K562 (cell line): ENCODE measurements at regions not wholly inside any gene's neighbourhood (a gene's known extent, or its start where the extent isn't known, plus 50 kb on each side); places are given as distances from the start of the nearest gene placed in this dataset.

Source experiments
- ATAC-seq: fragments of 200-7000 bp; cut with Tn5 transposase; 3 replicates; pipeline ENCODE4 v1.9.1; 2020; ENCODE audit warnings: moderate library complexity
- BruUV-seq: library from RNA; stranded (reverse); fragments of 400-500 nt; replicated peaks from 2 replicates; lab custom pipeline; 2021; lab: Mats Ljungman, UMichigan
- CTCF ChIA-PET: fragments of 300-600 bp; formaldehyde crosslinking; extraction: SDS; loops from one replicate; lab custom pipeline; 2021; ENCODE audit warnings: low intra/inter-chr PET ratio; lab: Yijun Ruan, JAX
- POLR2A ChIA-PET: fragments of 300-600, 350-650 bp; sonication (Branson Sonifier 250); formaldehyde crosslinking; extraction: SDS; loops from one replicate; lab custom pipeline; 2021; ENCODE audit warnings: antibody characterized with exemption, inconsistent platforms; lab: Yijun Ruan, JAX
- DNase-seq, 4 experiments: peaks; one replicate each; pipeline versions ENCODE4 v3.0.0 to v3.0.0-alpha.2; 2011 to 2018; ENCODE audit warnings: low spot score in 3 of 4, mixed read lengths in 3 of 4; ENCODE audit errors: extremely low read depth in 1 of 4
- FAIRE-seq: peaks from 2 replicates; lab custom pipeline; 2011; peaks lifted over from hg19 to GRCh38; lab: Jason Lieb, UNC
- H2AFZ ChIP-seq: 2 replicates; pipeline ENCODE4 v1.6.0; 2011; ENCODE audit warnings: low read depth, low read length, control low read depth, inconsistent platforms
- H3K27ac ChIP-seq: fragments of 200-600 bp; 3 replicates; pipeline ENCODE4 v1.8.0; 2011; ENCODE audit warnings: low read depth, mild to moderate bottlenecking, control low read depth, inconsistent platforms, low read length, moderate library complexity, mixed read lengths; ENCODE audit errors: extremely low read depth
- H3K27me3 ChIP-seq, 2 experiments: fragments of 300-600 bp in 1 of 2; 2 replicates in 1 of 2; 3 replicates in 1 of 2; pipeline versions ENCODE4 v1.6.0 to v1.8.0; 2011; ENCODE audit warnings: inconsistent platforms in 2 of 2, low read length in 2 of 2, mild to moderate bottlenecking in 1 of 2, mixed read lengths in 1 of 2, moderate library complexity in 1 of 2; ENCODE audit not compliant: control insufficient read depth in 2 of 2, insufficient read depth in 2 of 2
- H3K36me3 ChIP-seq: fragments of 300-600 bp; 3 replicates; pipeline ENCODE4 v1.8.0; 2011; ENCODE audit warnings: mild to moderate bottlenecking, low read length, inconsistent platforms; ENCODE audit not compliant: control insufficient read depth, insufficient read depth
- H3K4me1 ChIP-seq, 2 experiments: fragments of 200-600 bp in 1 of 2; replicated peaks in 1 of 2; 2 replicates in 1 of 2; 3 replicates in 1 of 2; pipeline versions ENCODE4 v1.5.1 to v1.8.0; 2011; ENCODE audit warnings: inconsistent platforms in 2 of 2, low read length in 2 of 2, mild to moderate bottlenecking in 1 of 2, mixed read lengths in 1 of 2, moderate library complexity in 1 of 2; ENCODE audit not compliant: control insufficient read depth in 2 of 2, insufficient read depth in 2 of 2
- H3K4me2 ChIP-seq: 2 replicates; pipeline ENCODE4 v1.6.1; 2011; ENCODE audit warnings: low read length, control low read depth, inconsistent platforms, mixed read lengths; ENCODE audit not compliant: insufficient read depth
- H3K4me3 ChIP-seq: fragments of 200-600 bp; sonication (generic), shearing (Covaris generic); 2 replicates; pipeline ENCODE4 v1.5.1; 2016; ENCODE audit warnings: control low read depth, inconsistent platforms
- H3K79me2 ChIP-seq: fragments of 200-600 bp; 3 replicates; pipeline ENCODE4 v1.8.0; 2011; ENCODE audit warnings: low read length, inconsistent platforms; ENCODE audit not compliant: control insufficient read depth, insufficient read depth
- H3K9ac ChIP-seq, 2 experiments: 2 replicates each; pipeline versions ENCODE4 v1.6.0 to v1.6.1; 2011; ENCODE audit warnings: low read depth in 2 of 2, low read length in 2 of 2, control low read depth in 1 of 2, inconsistent platforms in 1 of 2, mild to moderate bottlenecking in 1 of 2, mixed read lengths in 1 of 2; ENCODE audit not compliant: insufficient read depth in 1 of 2
- H3K9me1 ChIP-seq: one replicate; pipeline ENCODE4 v1.6.0; 2011; ENCODE audit warnings: inconsistent platforms, mild to moderate bottlenecking, low read length, moderate library complexity; ENCODE audit not compliant: control insufficient read depth, insufficient read depth
- H3K9me3 ChIP-seq: replicated peaks from 2 replicates; pipeline ENCODE4 v1.5.1; 2011; ENCODE audit warnings: low read depth, low read length, inconsistent platforms; ENCODE audit not compliant: control insufficient read depth, insufficient read depth
- H4K20me1 ChIP-seq: replicated peaks from 2 replicates; pipeline ENCODE4 v1.6.1; 2011; ENCODE audit warnings: low read length, inconsistent platforms, mixed read lengths; ENCODE audit not compliant: control insufficient read depth, insufficient read depth
- CEBPG ChIP-seq, 3 experiments: fragments of 200-800 bp in 1 of 3; sonication (Bioruptor generic) in 1 of 3; sonication (generic) in 1 of 3; formaldehyde crosslinking in 1 of 3; IDR thresholded peaks in 2 of 3; conservative IDR thresholded peaks in 1 of 3; 2 replicates each; pipeline versions ENCODE4 v1.6.1 to v1.8.0; 2016 to 2022; ENCODE audit warnings: missing compliant biosample characterization in 2 of 3, missing genetic modification characterization in 2 of 3, mild to moderate bottlenecking in 1 of 3, missing genetic modification reagents in 1 of 3
- FOXJ2 ChIP-seq: fragments of 200-800 bp; sonication (Bioruptor generic); IDR thresholded peaks from 2 replicates; pipeline ENCODE4 v1.6.1; 2016; ENCODE audit warnings: missing genetic modification characterization, missing compliant biosample characterization
- POLR3A ChIP-seq: IDR thresholded peaks from 2 replicates; pipeline ENCODE4 v1.6.1; 2011; ENCODE audit warnings: borderline replicate concordance, mild to moderate bottlenecking, moderate library complexity; ENCODE audit not compliant: insufficient read length, insufficient read depth; ENCODE audit errors: extremely low read depth
- PPARD ChIP-seq: fragments of 250-450 bp; sonication (Bioruptor Pico); IDR thresholded peaks from 2 replicates; pipeline ENCODE4 v1.8.0; 2022; ENCODE audit warnings: inconsistent platforms, mild to moderate bottlenecking, moderate library complexity
- SREBF2 ChIP-seq: sonication (generic); formaldehyde crosslinking; IDR thresholded peaks from 2 replicates; pipeline ENCODE4 v1.4.0; 2020; ENCODE audit warnings: mild to moderate bottlenecking, missing genetic modification reagents
- STAT6 ChIP-seq: sonication (generic); formaldehyde crosslinking; IDR thresholded peaks from 2 replicates; pipeline ENCODE4 v1.8.1; 2023; ENCODE audit warnings: mild to moderate bottlenecking, missing genetic modification reagents
- TCF7 ChIP-seq: sonication (generic); IDR thresholded peaks from 2 replicates; pipeline ENCODE4 v1.6.1; 2016; ENCODE audit warnings: antibody characterized with exemption, borderline replicate concordance
- TRIM24 ChIP-seq, 2 experiments: fragments of 450-650 bp; IDR thresholded peaks; 2 replicates each; pipeline ENCODE4 v1.6.1; 2016
- ZNF445 ChIP-seq: fragments of 250-450 bp; sonication (Bioruptor Pico); IDR thresholded peaks from 2 replicates; pipeline ENCODE4 v1.4.0; 2020; ENCODE audit warnings: low read depth, mild to moderate bottlenecking, moderate library complexity
- ZNF511 ChIP-seq: sonication (generic); formaldehyde crosslinking; IDR thresholded peaks from 2 replicates; pipeline ENCODE4 v1.8.0; 2022; ENCODE audit warnings: mild to moderate bottlenecking, missing genetic modification reagents
- WGBS: fragments of 100-300 bp; shearing (Covaris generic); methylation state at CpG from one replicate; pipeline ENCODE4 v1.1.6; 2016; ENCODE audit warnings: low coverage, mixed read lengths; ENCODE audit not compliant: insufficient coverage; ENCODE audit errors: missing lambda C conversion rate; 5-methylcytosine and 5-hydroxymethylcytosine counted together
- in situ Hi-C: fragments of 300-500 bp; cut with MboI; formaldehyde crosslinking; loops from 4 replicates; pipeline ENCODE4 v1.15.0; 2018; ENCODE audit warnings: inconsistent platforms, mixed read lengths
- intact Hi-C: fragments of 100-400 bp; cut with micrococcal nuclease; formaldehyde crosslinking; loops from 2 replicates; pipeline ENCODE4 v1.14.2; 2022
- TF ChIP-seq, protein P1 (sequence below), 2 experiments: fragments of 450-650 bp in 1 of 2; sonication (generic) in 1 of 2; formaldehyde crosslinking in 1 of 2; IDR thresholded peaks in 1 of 2; conservative IDR thresholded peaks in 1 of 2; 2 replicates each; pipeline versions ENCODE4 v1.6.1 to v1.8.1; 2016 to 2023; ENCODE audit warnings: mild to moderate bottlenecking in 2 of 2, moderate library complexity in 2 of 2, inconsistent platforms in 1 of 2, missing genetic modification reagents in 1 of 2

DNA sequence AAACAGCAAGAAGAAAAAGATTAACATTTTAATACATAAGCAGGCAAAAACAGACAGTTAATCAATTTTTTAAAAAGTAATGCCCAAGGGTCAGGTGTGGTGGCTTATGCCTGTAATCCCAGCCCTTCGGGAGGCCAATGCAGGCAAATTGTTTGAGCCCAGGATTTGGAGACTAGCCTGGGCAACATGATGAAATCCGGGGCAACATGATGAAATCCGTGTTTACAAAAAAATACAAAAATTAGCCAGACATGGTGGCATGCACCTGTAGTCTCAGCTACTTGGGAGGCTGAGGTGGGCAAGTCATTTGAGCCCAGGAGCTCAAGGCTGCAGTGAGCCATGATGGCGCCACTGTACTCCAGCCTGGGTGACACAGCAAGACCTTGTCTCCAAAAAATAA, 94.1 kb upstream of the DST start:
- H3K36me3 ChIP-seq, result no peaks in the 10 kb centered on the region
- WGBS, result 6% methylated on average over 4 of the region's 4 CpGs
- H3K4me2 ChIP-seq, result no peak overlapping the region
- intact Hi-C loops (no loop called here), in situ Hi-C loops (no loop called here)
- FAIRE-seq (no peak), DNase-seq (no peak), ATAC-seq (no peak; the same call in 2 of the 3 replicates)
- no peaks in the 10 kb centered on the region for H3K9me1 ChIP-seq
- CTCF ChIA-PET, result no interaction called here
- no peaks in the 10 kb centered on the region for H3K79me2 ChIP-seq
- H4K20me1 ChIP-seq, result no peaks in the 10 kb centered on the region
- no peak overlapping the region for H3K27ac ChIP-seq
- H3K27me3 ChIP-seq, result no peaks in the 10 kb centered on the region
- no peak for TF ChIP-seq STAT6 (CRISPR knock-in tag)
- TF ChIP-seq, protein P1, sequence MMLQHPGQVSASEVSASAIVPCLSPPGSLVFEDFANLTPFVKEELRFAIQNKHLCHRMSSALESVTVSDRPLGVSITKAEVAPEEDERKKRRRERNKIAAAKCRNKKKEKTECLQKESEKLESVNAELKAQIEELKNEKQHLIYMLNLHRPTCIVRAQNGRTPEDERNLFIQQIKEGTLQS (IDR thresholded peaks at IDR 0.05), result peak; percentile 44; the same call in 1 of the 2 replicates
- TF ChIP-seq, protein P1 (CRISPR knock-in tag; conservative IDR thresholded peaks at IDR 0.05), result no peak
- no peak for TF ChIP-seq PPARD
- TF ChIP-seq POLR3A, result no peak
- TF ChIP-seq ZNF445 (CRISPR knock-in tag), result no peak
- TF ChIP-seq TRIM24 (IDR thresholded peaks at IDR 0.05), result peak; percentile 77 to 84; a peak in 2 of 4 replicates
- no peak for TF ChIP-seq SREBF2 (CRISPR knock-in tag)
- TF ChIP-seq CEBPG (CRISPR knock-in tag; IDR thresholded peaks at IDR 0.05), result peak; percentile 68
- TF ChIP-seq CEBPG (tag; conservative IDR thresholded peaks at IDR 0.05 in 1 of 2, IDR thresholded peaks at IDR 0.05 in 1 of 2), result peak; percentile 38 to 92; a peak in 3 of 4 replicates
- TF ChIP-seq ZNF511 (CRISPR knock-in tag), result no peak
- TF ChIP-seq FOXJ2, result peak; percentile 49; the same call in 1 of the 2 replicates
- no peak for TF ChIP-seq TCF7
- no peak overlapping the region for H2AFZ ChIP-seq
- H3K4me1 ChIP-seq, result no peaks in the 10 kb centered on the region
- H3K9ac ChIP-seq, result no peak overlapping the region
- POLR2A ChIA-PET, result no interaction called here
- H3K9me3 ChIP-seq, result no peaks in the 10 kb centered on the region
- no peak overlapping the region for H3K4me3 ChIP-seq
- no TSS peak for BruUV-seq
